ENCODE measurements at regions not wholly inside any gene's neighbourhood (a gene's known extent, or its start where the extent isn't known, plus 50 kb on each side); places are given as distances from the start of the nearest gene placed in this dataset.

- in situ Hi-C loops (cut with HindIII; ENCODE audit: low pct_unique_long_range_greater_than_20kb, low sequenced_read_pairs), result no loop called here
- intact Hi-C loops (cut with micrococcal nuclease; ENCODE audit: unreplicated experiment), result no loop called here
- Histone ChIP-seq H3K27ac (ENCODE audit: low read length) (peak overlapping the region; percentile 37; the same call in 1 of the 2 replicates), H3K9me3 (ENCODE audit: control insufficient read depth, insufficient read depth, low read depth, low read length) (peaks cover 8% of the 10 kb centered on the region; the same call in 1 of the 2 replicates), H3K36me3 (ENCODE audit: control insufficient read depth, insufficient read depth, low read length) (no peaks in the 10 kb centered on the region), H3K27me3 (ENCODE audit: control insufficient read depth, insufficient read depth, low read length) (no peaks in the 10 kb centered on the region), H3K4me1 (ENCODE audit: control insufficient read depth, insufficient read depth, low read length) (peaks cover 18% of the 10 kb centered on the region), H3K4me3 (ENCODE audit: low read depth in 2 of 2, low read length in 2 of 2) (no peak overlapping the region)
- DNase-seq (ENCODE audit: low read depth, low spot score), result no peak
- no TSS peak for BruUV-seq (replicated peaks)
- TF ChIP-seq POLR2AphosphoS5 (IDR thresholded peaks at IDR 0.05; ENCODE audit: low read depth, low read length), result no peak
- no peak for TF ChIP-seq TCF7L2 (IDR thresholded peaks at IDR 0.05; ENCODE audit: low read depth, low read length)
- no peak for TF ChIP-seq REST (IDR thresholded peaks at IDR 0.05; ENCODE audit: insufficient read depth in 1 of 2, low read depth in 2 of 2, low read length in 1 of 2)
- TF ChIP-seq CTCF (IDR thresholded peaks at IDR 0.05), result no peak
- TF ChIP-seq SIN3A (IDR thresholded peaks at IDR 0.05; ENCODE audit: borderline replicate concordance, insufficient read depth, low read depth, low read length), result no peak
- ChIA-PET POLR2A (no interaction called here), CTCF (no interaction called here)
- ATAC-seq, result no peak
These were observed 167.2 kb upstream of the IRF2BP2 start for GRCh38 chr1:234776876-234777855.

- DNase-seq (ENCODE audit: low read depth, low spot score) (no peak), ATAC-seq (no peak)
- POLR2A ChIA-PET, result no interaction called here
- no peak overlapping the region for H3K4me3 ChIP-seq (ENCODE audit: low read depth in 2 of 2, low read length in 2 of 2)
- no peak for TF ChIP-seq SIN3A (IDR thresholded peaks at IDR 0.05; ENCODE audit: borderline replicate concordance, insufficient read depth, low read depth, low read length)
- no peak for TF ChIP-seq POLR2AphosphoS5 (IDR thresholded peaks at IDR 0.05; ENCODE audit: low read depth, low read length)
- TF ChIP-seq TCF7L2 (IDR thresholded peaks at IDR 0.05; ENCODE audit: low read depth, low read length), result no peak
- no peak for TF ChIP-seq REST (IDR thresholded peaks at IDR 0.05; ENCODE audit: insufficient read depth in 1 of 2, low read depth in 2 of 2, low read length in 1 of 2)
- no peak for TF ChIP-seq CTCF (IDR thresholded peaks at IDR 0.05)
- no TSS peak for BruUV-seq (replicated peaks)
- CTCF ChIA-PET, result no interaction called here
- peak overlapping the region; percentile 99; the same call in 1 of the 2 replicates for H3K27ac ChIP-seq (ENCODE audit: low read length)
- H3K27me3 ChIP-seq (ENCODE audit: control insufficient read depth, insufficient read depth, low read length), result no peaks in the 10 kb centered on the region
- intact Hi-C loops (cut with micrococcal nuclease; ENCODE audit: unreplicated experiment) (no loop called here), in situ Hi-C loops (cut with HindIII; ENCODE audit: low pct_unique_long_range_greater_than_20kb, low sequenced_read_pairs) (no loop called here)
- peaks cover 8% of the 10 kb centered on the region; the same call in 1 of the 2 replicates for H3K9me3 ChIP-seq (ENCODE audit: control insufficient read depth, insufficient read depth, low read depth, low read length)
- H3K4me1 ChIP-seq (ENCODE audit: control insufficient read depth, insufficient read depth, low read length), result peaks cover 26% of the 10 kb centered on the region
- no peaks in the 10 kb centered on the region for H3K36me3 ChIP-seq (ENCODE audit: control insufficient read depth, insufficient read depth, low read length)
These were observed 166.4 kb upstream of the IRF2BP2 start for GRCh38 chr1:234776256-234776875.

All from Panc1 (cell line).